HepG2 (cell line): ENCODE measurements at regions not wholly inside any gene's neighbourhood (a gene's known extent, or its start where the extent isn't known, plus 50 kb on each side); places are given as distances from the start of the nearest gene placed in this dataset.

ENCODE experiments used
- ARID2 ChIP-seq: sonication (generic); formaldehyde crosslinking; IDR thresholded peaks from 2 replicates; pipeline ENCODE4 v1.8.1; 2022; ENCODE audit warnings: mild to moderate bottlenecking, missing genetic modification reagents, borderline replicate concordance
- ARNTL ChIP-seq: sonication (generic); formaldehyde crosslinking; IDR thresholded peaks from 2 replicates; pipeline ENCODE4 v1.4.0; 2020; ENCODE audit warnings: mild to moderate bottlenecking, missing genetic modification reagents
- CBX2 ChIP-seq, 2 experiments: fragments of 200-600 bp in 1 of 2; sonication (generic); formaldehyde crosslinking in 1 of 2; IDR thresholded peaks; 2 replicates each; pipeline versions ENCODE4 v1.7.0 to v1.8.1; 2018 to 2022; ENCODE audit warnings: low read depth in 2 of 2, low read length in 1 of 2, mild to moderate bottlenecking in 1 of 2, missing genetic modification reagents in 1 of 2
- CCAR2 ChIP-seq: fragments of 200-400 bp; formaldehyde crosslinking; optimal IDR thresholded peaks from 2 replicates; pipeline ENCODE3; 2018; ENCODE audit warnings: low read depth, mild to moderate bottlenecking, low read length, moderate library complexity
- DNMT1 ChIP-seq: sonication (generic); formaldehyde crosslinking; IDR thresholded peaks from 2 replicates; pipeline ENCODE4 v1.5.1; 2020; ENCODE audit warnings: mild to moderate bottlenecking, missing genetic modification reagents
- EZH2 ChIP-seq: conservative IDR thresholded peaks from 2 replicates; pipeline ENCODE4 v1.6.1; 2012; ENCODE audit warnings: mild to moderate bottlenecking, low read depth, low read length, moderate library complexity
- JUND ChIP-seq: sonication (generic); formaldehyde crosslinking; IDR thresholded peaks from 2 replicates; pipeline ENCODE4 v1.8.0; 2022; ENCODE audit warnings: mild to moderate bottlenecking, missing genetic modification reagents
- TBX3 ChIP-seq: fragments of 450-650 bp; IDR thresholded peaks from 2 replicates; pipeline ENCODE4 v1.6.1; 2017; ENCODE audit warnings: antibody characterized with exemption, mild to moderate bottlenecking, inconsistent platforms, borderline replicate concordance
- ZNF432 ChIP-seq: sonication (generic); formaldehyde crosslinking; IDR thresholded peaks from 2 replicates; pipeline ENCODE4 v1.5.0; 2020; ENCODE audit warnings: missing genetic modification reagents, mild to moderate bottlenecking, borderline replicate concordance
- TF ChIP-seq, protein P1 (sequence below), 2 experiments: IDR thresholded peaks; 2 replicates each; pipeline ENCODE4 v1.6.1; 2011 to 2012; ENCODE audit warnings: low read length in 2 of 2, borderline replicate concordance in 1 of 2, low read depth in 1 of 2, mild to moderate bottlenecking in 1 of 2, moderate library complexity in 1 of 2
- TF ChIP-seq, protein P2 (sequence below): IDR thresholded peaks from 2 replicates; pipeline ENCODE4 v1.6.1; 2012; ENCODE audit warnings: low read length, improper control_type of control experiment
- TF ChIP-seq, protein P3 (sequence below): IDR thresholded peaks from 2 replicates; pipeline ENCODE4 v1.6.1; 2016; ENCODE audit warnings: low read depth
- TF ChIP-seq, protein P4 (sequence below): IDR thresholded peaks from 2 replicates; pipeline ENCODE4 v1.6.1; 2016; ENCODE audit warnings: low read depth, missing genetic modification reagents, missing compliant biosample characterization

DNA sequence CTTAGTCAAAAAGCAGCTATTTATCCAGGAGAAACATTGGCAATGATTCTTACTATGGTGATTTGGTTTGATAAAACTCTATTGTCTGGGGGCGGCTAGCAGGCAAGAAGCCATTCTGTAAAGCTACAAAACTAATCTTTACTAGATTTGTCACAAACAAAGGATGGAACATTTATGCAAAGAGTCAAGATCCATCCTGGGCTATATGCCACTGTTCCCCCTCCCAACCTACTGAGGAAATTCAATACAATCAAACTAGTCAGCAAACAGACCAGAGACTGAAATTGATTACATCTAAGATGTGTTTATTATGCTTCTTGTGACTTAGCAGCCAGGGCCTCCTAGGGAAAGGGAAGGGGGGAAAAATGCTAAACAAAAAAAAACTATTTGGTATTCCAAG, 397.6 kb downstream of the GPAM start:
- TF ChIP-seq, protein P1, sequence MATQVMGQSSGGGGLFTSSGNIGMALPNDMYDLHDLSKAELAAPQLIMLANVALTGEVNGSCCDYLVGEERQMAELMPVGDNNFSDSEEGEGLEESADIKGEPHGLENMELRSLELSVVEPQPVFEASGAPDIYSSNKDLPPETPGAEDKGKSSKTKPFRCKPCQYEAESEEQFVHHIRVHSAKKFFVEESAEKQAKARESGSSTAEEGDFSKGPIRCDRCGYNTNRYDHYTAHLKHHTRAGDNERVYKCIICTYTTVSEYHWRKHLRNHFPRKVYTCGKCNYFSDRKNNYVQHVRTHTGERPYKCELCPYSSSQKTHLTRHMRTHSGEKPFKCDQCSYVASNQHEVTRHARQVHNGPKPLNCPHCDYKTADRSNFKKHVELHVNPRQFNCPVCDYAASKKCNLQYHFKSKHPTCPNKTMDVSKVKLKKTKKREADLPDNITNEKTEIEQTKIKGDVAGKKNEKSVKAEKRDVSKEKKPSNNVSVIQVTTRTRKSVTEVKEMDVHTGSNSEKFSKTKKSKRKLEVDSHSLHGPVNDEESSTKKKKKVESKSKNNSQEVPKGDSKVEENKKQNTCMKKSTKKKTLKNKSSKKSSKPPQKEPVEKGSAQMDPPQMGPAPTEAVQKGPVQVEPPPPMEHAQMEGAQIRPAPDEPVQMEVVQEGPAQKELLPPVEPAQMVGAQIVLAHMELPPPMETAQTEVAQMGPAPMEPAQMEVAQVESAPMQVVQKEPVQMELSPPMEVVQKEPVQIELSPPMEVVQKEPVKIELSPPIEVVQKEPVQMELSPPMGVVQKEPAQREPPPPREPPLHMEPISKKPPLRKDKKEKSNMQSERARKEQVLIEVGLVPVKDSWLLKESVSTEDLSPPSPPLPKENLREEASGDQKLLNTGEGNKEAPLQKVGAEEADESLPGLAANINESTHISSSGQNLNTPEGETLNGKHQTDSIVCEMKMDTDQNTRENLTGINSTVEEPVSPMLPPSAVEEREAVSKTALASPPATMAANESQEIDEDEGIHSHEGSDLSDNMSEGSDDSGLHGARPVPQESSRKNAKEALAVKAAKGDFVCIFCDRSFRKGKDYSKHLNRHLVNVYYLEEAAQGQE (IDR thresholded peaks at IDR 0.05; ENCODE audit: borderline replicate concordance in 1 of 2, low read depth in 1 of 2, low read length in 2 of 2): no peak
- TF ChIP-seq ARNTL (CRISPR knock-in tag) (no peak), ARID2 (no peak), DNMT1 (CRISPR knock-in tag) (no peak), TBX3 (no peak), EZH2 (no peak), JUND (CRISPR knock-in tag) (no peak), ZNF432 (no peak), CBX2 (IDR thresholded peaks at IDR 0.05; ENCODE audit: low read depth, low read length) (no peak), CBX2 (CRISPR knock-in tag; IDR thresholded peaks at IDR 0.05; ENCODE audit: low read depth) (no peak), CCAR2 (no peak)
- TF ChIP-seq, protein P2, sequence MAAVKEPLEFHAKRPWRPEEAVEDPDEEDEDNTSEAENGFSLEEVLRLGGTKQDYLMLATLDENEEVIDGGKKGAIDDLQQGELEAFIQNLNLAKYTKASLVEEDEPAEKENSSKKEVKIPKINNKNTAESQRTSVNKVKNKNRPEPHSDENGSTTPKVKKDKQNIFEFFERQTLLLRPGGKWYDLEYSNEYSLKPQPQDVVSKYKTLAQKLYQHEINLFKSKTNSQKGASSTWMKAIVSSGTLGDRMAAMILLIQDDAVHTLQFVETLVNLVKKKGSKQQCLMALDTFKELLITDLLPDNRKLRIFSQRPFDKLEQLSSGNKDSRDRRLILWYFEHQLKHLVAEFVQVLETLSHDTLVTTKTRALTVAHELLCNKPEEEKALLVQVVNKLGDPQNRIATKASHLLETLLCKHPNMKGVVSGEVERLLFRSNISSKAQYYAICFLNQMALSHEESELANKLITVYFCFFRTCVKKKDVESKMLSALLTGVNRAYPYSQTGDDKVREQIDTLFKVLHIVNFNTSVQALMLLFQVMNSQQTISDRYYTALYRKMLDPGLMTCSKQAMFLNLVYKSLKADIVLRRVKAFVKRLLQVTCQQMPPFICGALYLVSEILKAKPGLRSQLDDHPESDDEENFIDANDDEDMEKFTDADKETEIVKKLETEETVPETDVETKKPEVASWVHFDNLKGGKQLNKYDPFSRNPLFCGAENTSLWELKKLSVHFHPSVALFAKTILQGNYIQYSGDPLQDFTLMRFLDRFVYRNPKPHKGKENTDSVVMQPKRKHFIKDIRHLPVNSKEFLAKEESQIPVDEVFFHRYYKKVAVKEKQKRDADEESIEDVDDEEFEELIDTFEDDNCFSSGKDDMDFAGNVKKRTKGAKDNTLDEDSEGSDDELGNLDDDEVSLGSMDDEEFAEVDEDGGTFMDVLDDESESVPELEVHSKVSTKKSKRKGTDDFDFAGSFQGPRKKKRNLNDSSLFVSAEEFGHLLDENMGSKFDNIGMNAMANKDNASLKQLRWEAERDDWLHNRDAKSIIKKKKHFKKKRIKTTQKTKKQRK: no peak
- TF ChIP-seq, protein P3, sequence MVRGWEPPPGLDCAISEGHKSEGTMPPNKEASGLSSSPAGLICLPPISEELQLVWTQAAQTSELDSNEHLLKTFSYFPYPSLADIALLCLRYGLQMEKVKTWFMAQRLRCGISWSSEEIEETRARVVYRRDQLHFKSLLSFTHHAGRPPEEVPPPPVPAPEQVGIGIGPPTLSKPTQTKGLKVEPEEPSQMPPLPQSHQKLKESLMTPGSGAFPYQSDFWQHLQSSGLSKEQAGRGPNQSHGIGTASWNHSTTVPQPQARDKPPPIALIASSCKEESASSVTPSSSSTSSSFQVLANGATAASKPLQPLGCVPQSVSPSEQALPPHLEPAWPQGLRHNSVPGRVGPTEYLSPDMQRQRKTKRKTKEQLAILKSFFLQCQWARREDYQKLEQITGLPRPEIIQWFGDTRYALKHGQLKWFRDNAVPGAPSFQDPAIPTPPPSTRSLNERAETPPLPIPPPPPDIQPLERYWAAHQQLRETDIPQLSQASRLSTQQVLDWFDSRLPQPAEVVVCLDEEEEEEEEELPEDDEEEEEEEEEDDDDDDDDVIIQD (CRISPR knock-in tag): no peak
- TF ChIP-seq, protein P4, sequence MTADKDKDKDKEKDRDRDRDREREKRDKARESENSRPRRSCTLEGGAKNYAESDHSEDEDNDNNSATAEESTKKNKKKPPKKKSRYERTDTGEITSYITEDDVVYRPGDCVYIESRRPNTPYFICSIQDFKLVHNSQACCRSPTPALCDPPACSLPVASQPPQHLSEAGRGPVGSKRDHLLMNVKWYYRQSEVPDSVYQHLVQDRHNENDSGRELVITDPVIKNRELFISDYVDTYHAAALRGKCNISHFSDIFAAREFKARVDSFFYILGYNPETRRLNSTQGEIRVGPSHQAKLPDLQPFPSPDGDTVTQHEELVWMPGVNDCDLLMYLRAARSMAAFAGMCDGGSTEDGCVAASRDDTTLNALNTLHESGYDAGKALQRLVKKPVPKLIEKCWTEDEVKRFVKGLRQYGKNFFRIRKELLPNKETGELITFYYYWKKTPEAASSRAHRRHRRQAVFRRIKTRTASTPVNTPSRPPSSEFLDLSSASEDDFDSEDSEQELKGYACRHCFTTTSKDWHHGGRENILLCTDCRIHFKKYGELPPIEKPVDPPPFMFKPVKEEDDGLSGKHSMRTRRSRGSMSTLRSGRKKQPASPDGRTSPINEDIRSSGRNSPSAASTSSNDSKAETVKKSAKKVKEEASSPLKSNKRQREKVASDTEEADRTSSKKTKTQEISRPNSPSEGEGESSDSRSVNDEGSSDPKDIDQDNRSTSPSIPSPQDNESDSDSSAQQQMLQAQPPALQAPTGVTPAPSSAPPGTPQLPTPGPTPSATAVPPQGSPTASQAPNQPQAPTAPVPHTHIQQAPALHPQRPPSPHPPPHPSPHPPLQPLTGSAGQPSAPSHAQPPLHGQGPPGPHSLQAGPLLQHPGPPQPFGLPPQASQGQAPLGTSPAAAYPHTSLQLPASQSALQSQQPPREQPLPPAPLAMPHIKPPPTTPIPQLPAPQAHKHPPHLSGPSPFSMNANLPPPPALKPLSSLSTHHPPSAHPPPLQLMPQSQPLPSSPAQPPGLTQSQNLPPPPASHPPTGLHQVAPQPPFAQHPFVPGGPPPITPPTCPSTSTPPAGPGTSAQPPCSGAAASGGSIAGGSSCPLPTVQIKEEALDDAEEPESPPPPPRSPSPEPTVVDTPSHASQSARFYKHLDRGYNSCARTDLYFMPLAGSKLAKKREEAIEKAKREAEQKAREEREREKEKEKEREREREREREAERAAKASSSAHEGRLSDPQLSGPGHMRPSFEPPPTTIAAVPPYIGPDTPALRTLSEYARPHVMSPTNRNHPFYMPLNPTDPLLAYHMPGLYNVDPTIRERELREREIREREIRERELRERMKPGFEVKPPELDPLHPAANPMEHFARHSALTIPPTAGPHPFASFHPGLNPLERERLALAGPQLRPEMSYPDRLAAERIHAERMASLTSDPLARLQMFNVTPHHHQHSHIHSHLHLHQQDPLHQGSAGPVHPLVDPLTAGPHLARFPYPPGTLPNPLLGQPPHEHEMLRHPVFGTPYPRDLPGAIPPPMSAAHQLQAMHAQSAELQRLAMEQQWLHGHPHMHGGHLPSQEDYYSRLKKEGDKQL (CRISPR knock-in tag): no peak
